Right lobe of liver (tissue), 4 donors: ENCODE measurements at regions not wholly inside any gene's neighbourhood (a gene's known extent, or its start where the extent isn't known, plus 50 kb on each side); places are given as distances from the start of the nearest gene placed in this dataset.

ENCODE experiments used
- POLR2A ChIP-seq: fragments of 450-650 bp; IDR thresholded peaks from one replicate; pipeline ENCODE4 v1.6.1; 2017; ENCODE audit warnings: antibody characterized with exemption, mild to moderate bottlenecking
- TF ChIP-seq, protein P1 (sequence below), 4 donors: fragments of 200-600 bp in 3 of 4; fragments of 450-650 bp in 1 of 4; IDR thresholded peaks; one replicate each; pipeline versions ENCODE4 v1.5.1 to v1.8.0; 2016 to 2022; ENCODE audit warnings: antibody characterized with exemption in 4 of 4, mild to moderate bottlenecking in 2 of 4
- donor health status: DM: no; HTN: no; CAD: no.
- donor health status: DM: no; HTN: no; CAD: no.
- donor health status: DM: no; HTN: yes; CAD: no.

GRCh38 chr22:26851125-26851524 lies 193.7 kb downstream of the MIAT start:
- TF ChIP-seq, protein P1, sequence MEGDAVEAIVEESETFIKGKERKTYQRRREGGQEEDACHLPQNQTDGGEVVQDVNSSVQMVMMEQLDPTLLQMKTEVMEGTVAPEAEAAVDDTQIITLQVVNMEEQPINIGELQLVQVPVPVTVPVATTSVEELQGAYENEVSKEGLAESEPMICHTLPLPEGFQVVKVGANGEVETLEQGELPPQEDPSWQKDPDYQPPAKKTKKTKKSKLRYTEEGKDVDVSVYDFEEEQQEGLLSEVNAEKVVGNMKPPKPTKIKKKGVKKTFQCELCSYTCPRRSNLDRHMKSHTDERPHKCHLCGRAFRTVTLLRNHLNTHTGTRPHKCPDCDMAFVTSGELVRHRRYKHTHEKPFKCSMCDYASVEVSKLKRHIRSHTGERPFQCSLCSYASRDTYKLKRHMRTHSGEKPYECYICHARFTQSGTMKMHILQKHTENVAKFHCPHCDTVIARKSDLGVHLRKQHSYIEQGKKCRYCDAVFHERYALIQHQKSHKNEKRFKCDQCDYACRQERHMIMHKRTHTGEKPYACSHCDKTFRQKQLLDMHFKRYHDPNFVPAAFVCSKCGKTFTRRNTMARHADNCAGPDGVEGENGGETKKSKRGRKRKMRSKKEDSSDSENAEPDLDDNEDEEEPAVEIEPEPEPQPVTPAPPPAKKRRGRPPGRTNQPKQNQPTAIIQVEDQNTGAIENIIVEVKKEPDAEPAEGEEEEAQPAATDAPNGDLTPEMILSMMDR (IDR thresholded peaks at IDR 0.05) = no peak
- TF ChIP-seq POLR2A = no peak
